T-helper 17 cell (primary cell): ENCODE measurements at regions not wholly inside any gene's neighbourhood (a gene's known extent, or its start where the extent isn't known, plus 50 kb on each side); places are given as distances from the start of the nearest gene placed in this dataset.

Experiments
- ATAC-seq: fragments of 150-1000 bp; cut with Tn5 transposase; 2 replicates; pipeline ENCODE4 v1.10.0; 2021; ENCODE audit warnings: mild to moderate bottlenecking, moderate library complexity
- DNase-seq, 3 donors: peaks; one replicate each; pipeline versions ENCODE4 v3.0.0 to v3.0.0-alpha.2; 2020 to 2021
- H3K9me3 ChIP-seq: one replicate; pipeline ENCODE4 v1.7.0; 2013; ENCODE audit warnings: low read length, mild to moderate bottlenecking; ENCODE audit not compliant: control insufficient read depth, poor library complexity, severe bottlenecking
- H3K27ac Mint-ChIP-seq: one replicate; pipeline ENCODE4 v1.8.0; 2022; ENCODE audit warnings: mild to moderate bottlenecking, moderate library complexity, mixed read lengths
- H3K27me3 Mint-ChIP-seq: one replicate; pipeline ENCODE4 v1.8.0; 2022; ENCODE audit warnings: mixed read lengths
- H3K36me3 Mint-ChIP-seq: one replicate; pipeline ENCODE4 v1.8.0; 2022; ENCODE audit warnings: low read depth, mixed read lengths
- H3K4me1 Mint-ChIP-seq: one replicate; pipeline ENCODE4 v1.8.0; 2022; ENCODE audit warnings: mild to moderate bottlenecking, mixed read lengths
- H3K4me3 Mint-ChIP-seq: one replicate; pipeline ENCODE4 v1.8.0; 2022; ENCODE audit warnings: mild to moderate bottlenecking, moderate library complexity, mixed read lengths

DNA sequence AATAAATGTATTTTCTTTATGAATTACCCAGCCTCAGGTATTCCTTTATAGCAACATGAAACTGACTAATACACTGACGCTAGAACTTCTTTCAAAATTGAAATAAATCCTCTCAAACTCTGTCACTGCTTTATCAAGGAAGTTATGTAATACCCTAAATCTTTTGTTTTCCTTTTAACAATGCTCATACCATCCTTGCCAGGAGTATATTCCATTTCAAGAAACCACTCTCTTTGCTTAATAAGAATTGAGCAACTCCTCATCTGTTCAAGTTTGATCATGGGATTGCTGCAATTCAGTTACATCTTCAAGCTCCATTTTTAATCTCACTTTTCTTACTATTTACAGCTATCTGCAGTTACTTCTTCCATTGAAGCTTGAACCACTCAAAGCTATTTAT is 707.6 kb upstream of the MARCKS start:
- H3K9me3 ChIP-seq, result no peaks in the 10 kb centered on the region
- Mint-ChIP-seq H3K27me3 (no peaks in the 10 kb centered on the region), H3K4me1 (no peaks in the 10 kb centered on the region), H3K36me3 (no peaks in the 10 kb centered on the region), H3K27ac (no peak overlapping the region), H3K4me3 (no peak overlapping the region)
- DNase-seq (no peak), ATAC-seq (no peak)

DNA sequence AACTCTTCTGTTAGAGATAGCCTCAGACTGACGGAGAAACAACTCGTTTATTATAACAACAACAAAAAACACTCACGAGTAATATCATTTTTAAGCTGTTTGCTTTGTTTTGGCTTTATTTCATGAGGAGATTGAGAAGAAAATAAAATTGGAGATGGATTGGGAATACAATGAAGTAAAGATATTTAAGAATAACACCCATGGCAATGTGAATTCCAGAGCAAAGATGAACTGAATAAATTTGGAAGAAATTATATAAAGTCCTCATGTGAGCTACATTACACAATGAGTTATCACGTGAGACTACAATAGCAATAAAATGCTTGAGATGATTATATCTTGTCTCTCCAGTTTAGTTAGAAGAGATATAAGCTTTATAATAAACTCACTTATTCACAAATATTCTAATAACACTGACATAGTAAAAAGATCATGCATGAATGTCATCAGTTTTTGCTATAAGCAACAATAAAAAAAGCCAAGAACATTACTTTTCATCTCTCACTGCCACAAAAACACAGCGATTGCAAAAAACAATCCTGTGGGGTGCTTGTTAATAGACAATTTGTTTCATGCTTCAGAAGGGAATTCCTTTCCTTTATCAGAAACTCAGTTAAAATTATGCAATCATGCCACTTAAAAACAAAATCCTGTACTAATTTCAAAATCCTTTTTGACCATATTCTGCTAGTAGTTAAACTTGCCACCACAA is 696.7 kb upstream of the MARCKS start:
- no peaks in the 10 kb centered on the region for H3K36me3 Mint-ChIP-seq
- H3K27me3 Mint-ChIP-seq, result no peaks in the 10 kb centered on the region
- no peaks in the 10 kb centered on the region for H3K4me1 Mint-ChIP-seq
- no peaks in the 10 kb centered on the region for H3K9me3 ChIP-seq
- ATAC-seq (no peak), DNase-seq (no peak)
- no peak overlapping the region for H3K27ac Mint-ChIP-seq
- no peak overlapping the region for H3K4me3 Mint-ChIP-seq

DNA sequence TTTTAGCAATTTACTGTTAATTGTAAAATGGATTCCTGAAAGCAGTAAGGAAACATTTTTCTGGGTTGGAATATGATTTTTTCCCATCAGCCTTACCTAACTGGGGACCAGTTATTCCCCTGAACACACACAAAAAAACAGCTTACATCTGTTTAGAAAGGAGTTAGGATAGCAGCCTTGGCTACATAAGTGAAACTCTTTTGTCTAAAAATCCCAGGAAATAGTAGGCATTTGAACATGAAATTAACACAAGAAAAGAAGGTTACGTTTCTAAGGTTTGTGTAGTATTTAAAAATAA is 696.2 kb upstream of the MARCKS start:
- Mint-ChIP-seq H3K4me1 (no peaks in the 10 kb centered on the region), H3K27me3 (no peaks in the 10 kb centered on the region), H3K36me3 (no peaks in the 10 kb centered on the region), H3K27ac (no peak overlapping the region), H3K4me3 (no peak overlapping the region)
- ATAC-seq (no peak), DNase-seq (no peak)
- no peaks in the 10 kb centered on the region for H3K9me3 ChIP-seq

DNA sequence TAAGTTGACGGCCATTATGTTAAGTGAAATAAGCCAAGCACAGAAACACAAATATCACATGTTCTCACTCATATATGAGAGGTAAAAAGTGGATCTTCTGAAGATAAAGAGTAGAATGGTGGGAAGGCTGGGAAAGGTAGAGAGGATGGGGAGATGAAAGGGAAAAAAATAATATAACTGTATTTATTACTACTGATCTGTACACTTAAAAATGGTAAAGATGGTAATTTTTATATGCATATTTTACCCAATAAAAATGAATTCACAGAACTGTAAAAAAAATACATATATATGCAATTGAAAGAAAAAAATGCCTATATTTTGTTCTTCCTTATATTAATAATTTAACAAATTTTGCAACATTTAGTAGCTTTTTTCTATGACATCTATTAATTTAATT is 694.4 kb upstream of the MARCKS start:
- no peak for DNase-seq
- H3K9me3 ChIP-seq, result no peaks in the 10 kb centered on the region
- no peak for ATAC-seq
- H3K27ac Mint-ChIP-seq, result no peak overlapping the region
- H3K36me3 Mint-ChIP-seq, result no peaks in the 10 kb centered on the region
- H3K4me3 Mint-ChIP-seq, result no peak overlapping the region
- H3K4me1 Mint-ChIP-seq, result no peaks in the 10 kb centered on the region
- H3K27me3 Mint-ChIP-seq, result no peaks in the 10 kb centered on the region

DNA sequence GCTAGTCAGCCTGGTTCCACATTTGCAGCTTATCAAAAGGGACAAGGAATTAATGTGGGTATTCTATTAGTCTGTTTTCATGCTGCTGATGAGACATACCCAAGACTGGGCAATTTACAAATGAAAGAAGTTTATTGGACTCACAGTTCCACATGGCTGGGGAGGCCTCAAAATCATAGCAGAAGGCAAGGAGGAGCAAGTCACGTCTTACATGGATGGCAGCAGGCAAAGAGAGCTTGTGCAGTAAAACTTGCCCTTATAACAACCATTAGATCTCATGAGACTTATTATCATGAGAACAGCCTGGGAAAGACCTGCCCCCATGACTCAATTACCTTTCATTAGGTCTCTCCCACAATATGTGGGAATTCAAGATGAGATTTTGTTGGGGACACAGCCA is 689.1 kb upstream of the MARCKS start:
- ATAC-seq (no peak), DNase-seq (no peak)
- H3K4me1 Mint-ChIP-seq, result no peaks in the 10 kb centered on the region
- no peak overlapping the region for H3K27ac Mint-ChIP-seq
- H3K27me3 Mint-ChIP-seq, result no peaks in the 10 kb centered on the region
- H3K36me3 Mint-ChIP-seq, result no peaks in the 10 kb centered on the region
- no peaks in the 10 kb centered on the region for H3K9me3 ChIP-seq
- no peak overlapping the region for H3K4me3 Mint-ChIP-seq

DNA sequence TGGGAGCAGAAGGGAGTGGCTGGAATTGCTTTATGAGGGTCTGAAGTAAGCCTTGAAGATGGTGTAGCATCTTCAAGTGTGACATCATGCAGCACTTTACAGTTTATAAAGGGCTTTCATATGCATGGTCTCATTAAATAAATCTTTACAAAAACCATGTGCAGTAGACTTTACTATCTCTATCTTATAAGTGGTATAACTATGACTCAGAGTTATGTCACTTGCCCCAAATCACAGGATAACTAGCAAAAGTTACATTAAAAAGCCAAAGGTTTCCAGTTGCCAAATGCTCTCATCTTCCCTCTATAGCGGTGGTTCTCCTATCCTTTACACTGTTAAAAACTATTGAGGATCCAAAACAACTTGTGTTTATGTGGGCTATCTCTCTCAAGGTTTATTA is 687.7 kb upstream of the MARCKS start:
- no peaks in the 10 kb centered on the region for H3K27me3 Mint-ChIP-seq
- H3K9me3 ChIP-seq, result no peaks in the 10 kb centered on the region
- H3K4me3 Mint-ChIP-seq, result no peak overlapping the region
- ATAC-seq (no peak), DNase-seq (no peak)
- H3K36me3 Mint-ChIP-seq, result no peaks in the 10 kb centered on the region
- no peak overlapping the region for H3K27ac Mint-ChIP-seq
- no peaks in the 10 kb centered on the region for H3K4me1 Mint-ChIP-seq

DNA sequence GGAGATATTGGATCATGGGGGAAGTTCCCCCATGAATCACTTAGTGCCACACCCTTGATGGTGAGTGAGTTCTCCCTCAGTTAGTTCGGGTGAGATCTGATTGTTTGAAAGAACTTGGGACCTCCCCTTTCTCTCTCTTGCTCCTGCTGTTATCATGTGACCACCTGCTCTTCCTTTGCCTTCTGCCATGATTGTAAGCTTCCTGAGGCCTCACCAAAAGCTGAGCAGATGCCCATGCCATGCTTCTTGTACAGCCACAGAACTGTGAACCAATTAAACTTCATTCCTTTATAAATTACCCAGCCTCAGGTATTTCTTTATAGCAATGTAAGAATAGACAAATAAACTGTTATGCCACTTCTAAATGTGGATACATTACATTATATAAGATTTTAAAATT is 686.7 kb upstream of the MARCKS start:
- Mint-ChIP-seq H3K27me3 (no peaks in the 10 kb centered on the region), H3K27ac (no peak overlapping the region), H3K4me1 (no peaks in the 10 kb centered on the region), H3K4me3 (no peak overlapping the region), H3K36me3 (no peaks in the 10 kb centered on the region)
- no peaks in the 10 kb centered on the region for H3K9me3 ChIP-seq
- ATAC-seq (no peak), DNase-seq (no peak)

DNA sequence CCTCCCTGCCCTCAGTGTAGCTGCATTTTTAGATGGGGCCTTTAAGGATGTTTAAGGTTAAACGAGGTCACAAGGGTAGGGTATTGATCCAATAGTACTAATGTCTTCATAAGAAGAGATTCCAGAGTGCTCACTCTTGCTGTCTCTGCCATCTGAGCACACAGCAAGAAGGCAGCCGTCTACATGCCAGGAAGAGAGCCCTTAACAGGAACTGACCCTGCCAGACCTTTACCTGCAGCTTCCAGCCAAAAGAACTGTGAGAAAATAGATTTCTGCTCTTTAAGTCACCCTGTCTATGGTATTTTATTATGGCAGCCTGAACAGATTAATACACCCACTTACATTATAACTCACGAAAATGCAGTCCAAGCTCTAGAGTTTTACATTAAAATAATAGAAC is 685.3 kb upstream of the MARCKS start:
- Mint-ChIP-seq H3K27ac (no peak overlapping the region), H3K36me3 (no peaks in the 10 kb centered on the region), H3K27me3 (no peaks in the 10 kb centered on the region), H3K4me1 (no peaks in the 10 kb centered on the region), H3K4me3 (no peak overlapping the region)
- no peak for ATAC-seq
- no peak for DNase-seq
- no peaks in the 10 kb centered on the region for H3K9me3 ChIP-seq

DNA sequence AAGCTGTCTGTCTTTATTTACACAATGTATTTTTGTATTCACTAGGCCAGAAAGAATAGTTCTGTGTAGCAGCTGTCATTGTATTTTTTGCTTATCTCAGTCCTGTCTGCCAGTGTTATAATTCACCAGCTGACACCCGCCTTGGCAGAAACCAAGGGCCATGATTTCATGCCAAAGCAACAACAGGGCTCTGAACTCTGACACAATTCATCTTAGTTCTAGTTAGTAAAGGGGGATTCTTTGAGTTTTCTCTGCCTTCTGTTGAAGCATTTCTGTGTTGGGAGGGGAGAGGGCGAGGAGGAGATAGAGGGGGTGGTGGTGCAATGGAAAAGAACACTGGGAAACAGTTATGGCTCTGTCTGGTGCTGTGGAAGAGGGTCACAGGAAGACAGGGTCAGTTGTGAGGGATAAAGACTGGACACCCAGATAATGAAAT is 684.6 kb upstream of the MARCKS start:
- Mint-ChIP-seq H3K36me3 (no peaks in the 10 kb centered on the region), H3K27ac (no peak overlapping the region), H3K4me3 (no peak overlapping the region), H3K27me3 (no peaks in the 10 kb centered on the region), H3K4me1 (no peaks in the 10 kb centered on the region)
- ATAC-seq (no peak), DNase-seq (no peak)
- H3K9me3 ChIP-seq, result no peaks in the 10 kb centered on the region

DNA sequence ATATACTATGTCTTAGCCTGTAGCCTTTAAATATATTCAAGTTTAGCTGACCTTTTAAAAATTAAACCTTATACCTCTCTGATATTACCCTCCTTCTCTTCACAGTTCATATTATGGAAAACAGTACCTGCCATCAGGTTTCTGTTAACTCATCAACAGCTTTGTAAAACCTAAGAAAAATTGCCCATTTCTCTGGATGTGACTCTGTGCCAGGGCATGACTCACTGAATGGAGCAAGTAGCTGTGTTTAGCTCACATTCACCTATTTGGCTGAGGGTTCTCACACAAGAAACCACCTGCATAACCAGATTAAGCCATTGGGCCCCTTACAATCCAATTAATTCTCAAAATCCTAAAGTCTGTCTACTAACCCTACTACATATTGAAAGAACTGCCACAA is 678.8 kb upstream of the MARCKS start:
- H3K4me3 Mint-ChIP-seq, result no peak overlapping the region
- DNase-seq (no peak), ATAC-seq (no peak)
- H3K27ac Mint-ChIP-seq, result no peak overlapping the region
- H3K4me1 Mint-ChIP-seq, result no peaks in the 10 kb centered on the region
- H3K27me3 Mint-ChIP-seq, result no peaks in the 10 kb centered on the region
- H3K36me3 Mint-ChIP-seq, result no peaks in the 10 kb centered on the region
- no peaks in the 10 kb centered on the region for H3K9me3 ChIP-seq

DNA sequence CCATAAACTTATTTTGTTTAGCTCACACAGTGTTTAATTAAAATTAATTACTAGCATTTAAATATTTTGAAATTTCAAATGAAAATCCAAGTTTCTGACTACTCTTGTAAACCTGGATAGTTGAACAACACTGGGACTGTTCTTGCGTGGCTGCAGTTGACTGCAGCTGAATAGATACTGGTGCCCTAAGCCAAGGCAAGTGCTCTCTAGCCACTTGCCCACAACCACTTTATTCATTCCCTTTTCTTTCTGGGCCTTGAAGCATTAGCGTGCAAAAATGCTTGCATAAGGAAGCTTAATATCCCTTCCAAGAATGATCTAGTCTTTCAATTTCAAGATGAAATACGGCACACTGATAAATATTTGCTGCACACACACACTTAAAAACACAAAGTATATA is 676.0 kb upstream of the MARCKS start:
- ATAC-seq (no peak), DNase-seq (no peak)
- Mint-ChIP-seq H3K4me3 (no peak overlapping the region), H3K36me3 (no peaks in the 10 kb centered on the region), H3K27ac (no peak overlapping the region), H3K27me3 (no peaks in the 10 kb centered on the region), H3K4me1 (no peaks in the 10 kb centered on the region)
- H3K9me3 ChIP-seq, result no peaks in the 10 kb centered on the region

DNA sequence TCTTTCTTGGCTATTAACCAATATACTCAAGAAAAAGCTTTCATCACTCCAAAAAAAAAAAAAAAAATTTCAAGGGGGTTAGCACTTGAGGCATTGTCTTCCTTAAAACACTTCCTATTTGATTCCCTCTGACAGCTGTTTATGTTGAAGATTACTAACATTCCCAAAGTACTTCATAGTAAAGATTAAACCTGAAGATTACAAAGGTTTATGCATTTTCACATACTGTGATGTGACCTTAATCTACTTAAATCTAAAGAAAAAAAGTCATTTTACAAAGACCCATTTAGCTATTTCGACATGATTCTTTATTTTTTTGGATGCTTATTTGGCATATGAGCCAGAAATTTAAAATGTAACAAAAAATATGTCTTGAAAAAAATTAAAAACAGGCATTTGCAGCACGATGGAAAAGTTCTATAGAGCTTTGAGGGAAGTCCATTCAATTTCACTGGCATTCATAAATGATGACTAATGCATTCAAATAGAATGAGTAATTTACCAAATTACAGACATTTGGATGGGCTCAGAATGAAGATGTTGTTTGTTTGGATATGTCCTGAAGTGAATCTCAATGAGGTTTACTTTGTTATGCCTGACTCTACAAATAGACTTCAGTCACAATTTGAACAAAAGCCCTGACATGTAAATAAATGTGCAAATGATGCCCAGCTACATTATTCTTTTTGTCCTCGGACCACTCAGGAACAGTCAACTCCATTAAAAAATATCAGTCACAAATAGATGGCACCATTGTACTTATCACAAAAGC is 674.6 kb upstream of the MARCKS start:
- Mint-ChIP-seq H3K4me1 (no peaks in the 10 kb centered on the region), H3K27me3 (no peaks in the 10 kb centered on the region), H3K4me3 (no peak overlapping the region), H3K36me3 (no peaks in the 10 kb centered on the region), H3K27ac (no peak overlapping the region)
- ATAC-seq (no peak), DNase-seq (no peak)
- H3K9me3 ChIP-seq, result no peaks in the 10 kb centered on the region

DNA sequence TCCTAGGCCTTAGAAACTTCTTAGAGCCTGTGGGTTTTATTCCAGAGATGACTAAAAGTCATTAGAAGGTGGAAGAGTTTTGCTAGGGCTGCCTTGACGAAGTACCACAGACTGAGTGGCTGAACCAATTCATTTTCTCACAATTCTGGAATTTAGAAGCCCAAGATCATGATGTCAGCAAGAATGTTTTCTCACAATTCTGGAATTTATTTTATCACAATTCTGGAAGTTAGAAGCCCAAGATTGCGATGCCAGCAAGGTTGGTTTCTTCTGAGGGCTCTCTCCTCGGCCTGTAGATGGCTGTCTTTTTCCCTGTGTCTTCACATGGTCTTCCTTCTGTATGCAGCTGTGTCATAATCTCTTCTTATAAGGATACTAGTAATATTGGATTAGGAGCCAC is 672.9 kb upstream of the MARCKS start:
- no peak for ATAC-seq
- H3K9me3 ChIP-seq, result no peaks in the 10 kb centered on the region
- Mint-ChIP-seq H3K4me1 (no peaks in the 10 kb centered on the region), H3K4me3 (no peak overlapping the region), H3K27ac (no peak overlapping the region), H3K36me3 (no peaks in the 10 kb centered on the region), H3K27me3 (no peaks in the 10 kb centered on the region)
- DNase-seq, result no peak

DNA sequence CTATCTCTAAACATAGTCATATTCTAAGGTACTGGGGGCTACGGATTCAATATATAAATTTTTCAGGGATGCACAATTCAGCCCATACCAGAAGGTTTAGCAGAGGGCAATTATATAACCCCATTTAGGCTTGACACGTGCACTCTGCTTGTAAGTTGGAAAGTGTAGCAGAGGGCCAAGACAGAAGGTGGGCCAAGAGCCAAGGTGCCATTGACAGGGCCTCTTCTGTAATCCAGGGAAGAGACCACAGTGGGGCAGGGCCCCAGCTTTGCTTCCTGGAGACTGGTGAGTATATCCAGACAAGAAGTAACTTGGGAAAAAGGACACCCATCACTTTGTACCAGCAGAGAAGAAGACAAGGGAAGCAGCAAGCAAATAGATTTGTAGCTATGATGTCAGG is 672.4 kb upstream of the MARCKS start:
- ATAC-seq (no peak), DNase-seq (no peak)
- Mint-ChIP-seq H3K27ac (no peak overlapping the region), H3K36me3 (no peaks in the 10 kb centered on the region), H3K4me3 (no peak overlapping the region), H3K4me1 (no peaks in the 10 kb centered on the region), H3K27me3 (no peaks in the 10 kb centered on the region)
- no peaks in the 10 kb centered on the region for H3K9me3 ChIP-seq
